OCI-LY7 (cell line): ENCODE measurements at regions not wholly inside any gene's neighbourhood (a gene's known extent, or its start where the extent isn't known, plus 50 kb on each side); places are given as distances from the start of the nearest gene placed in this dataset.

Experiments used
- BruUV-seq: library from RNA; stranded (reverse); fragments of 400-500 nt; replicated peaks from 2 replicates; lab custom pipeline; 2021; lab: Mats Ljungman, UMichigan
- CTCF ChIA-PET: fragments of 300-600 bp; sonication (Branson Sonifier 250); formaldehyde crosslinking; loops from one replicate; lab custom pipeline; 2022; ENCODE audit warnings: antibody characterized with exemption; ENCODE audit not compliant: unreplicated experiment; lab: Charles Lee
- POLR2A ChIA-PET: fragments of 300-600 bp; sonication (Branson Sonifier 250); formaldehyde crosslinking; loops from one replicate; lab custom pipeline; 2022; ENCODE audit warnings: antibody characterized with exemption; lab: Charles Lee
- DNase-seq: peaks from one replicate; pipeline ENCODE4 v3.0.0-alpha.2; 2015; ENCODE audit warnings: low spot score
- H2AFZ ChIP-seq: fragments of 200-600 bp; sonication (generic), shearing (Covaris generic); 2 replicates; pipeline ENCODE4 v1.6.1; 2014; ENCODE audit warnings: mild to moderate bottlenecking, antibody characterized with exemption, low read length, moderate library complexity
- H3K27ac ChIP-seq: fragments of 200-600 bp; sonication (generic); 2 replicates; pipeline ENCODE4 v1.5.1; 2014; ENCODE audit warnings: mixed run types, low read depth, mild to moderate bottlenecking, moderate library complexity, low read length, inconsistent platforms; ENCODE audit not compliant: poor library complexity, severe bottlenecking
- H3K36me3 ChIP-seq: fragments of 200-600 bp; sonication (generic); 2 replicates; pipeline ENCODE4 v1.6.1; 2014; ENCODE audit warnings: mild to moderate bottlenecking, antibody characterized with exemption, low read length, moderate library complexity, mixed read lengths; ENCODE audit not compliant: insufficient read depth
- H3K4me1 ChIP-seq: fragments of 200-600 bp; sonication (generic); 2 replicates; pipeline ENCODE4 v1.5.1; 2014; ENCODE audit warnings: mild to moderate bottlenecking, low read length; ENCODE audit not compliant: insufficient read depth, poor library complexity, severe bottlenecking
- H3K4me2 ChIP-seq: fragments of 200-600 bp; sonication (generic); 2 replicates; pipeline ENCODE4 v1.6.1; 2014; ENCODE audit warnings: mild to moderate bottlenecking, low read length
- H3K4me3 ChIP-seq: fragments of 200-600 bp; sonication (generic); 2 replicates; pipeline ENCODE4 v1.5.1; 2014; ENCODE audit warnings: mild to moderate bottlenecking, low read depth, low read length; ENCODE audit not compliant: poor library complexity, severe bottlenecking
- H3K79me2 ChIP-seq: fragments of 200-600 bp; sonication (generic); 2 replicates; pipeline ENCODE4 v1.6.1; 2016; ENCODE audit warnings: low read depth, mild to moderate bottlenecking, low read length, moderate library complexity, mixed read lengths; ENCODE audit not compliant: insufficient read depth
- H3K9me2 ChIP-seq: fragments of 200-600 bp; sonication (generic); 2 replicates; pipeline ENCODE4 v1.6.1; 2016; ENCODE audit warnings: mild to moderate bottlenecking, low read length, mixed read lengths; ENCODE audit not compliant: insufficient read depth
- H3K9me3 ChIP-seq: fragments of 200-600 bp; sonication (generic); 2 replicates; pipeline ENCODE4 v1.6.1; 2014; ENCODE audit warnings: mild to moderate bottlenecking, mixed run types, low read length, mixed read lengths
- H4K20me1 ChIP-seq: fragments of 200-600 bp; sonication (generic); 2 replicates; pipeline ENCODE4 v1.6.1; 2014; ENCODE audit warnings: mild to moderate bottlenecking, antibody characterized with exemption, low read length, moderate library complexity, mixed read lengths; ENCODE audit not compliant: insufficient read depth
- EZH2phosphoT487 ChIP-seq: fragments of 200-600 bp; sonication (generic); IDR thresholded peaks from 2 replicates; pipeline ENCODE4 v1.6.1; 2018; ENCODE audit warnings: low read depth, borderline replicate concordance, mild to moderate bottlenecking, mixed run types, antibody characterized with exemption, low read length, moderate library complexity, mixed read lengths
- intact Hi-C: fragments of 100-400 bp; cut with micrococcal nuclease; formaldehyde crosslinking; loops from one replicate; pipeline ENCODE4 v1.10.0; 2022; ENCODE audit not compliant: unreplicated experiment
- TF ChIP-seq, protein P1 (sequence below): fragments of 200-600 bp; sonication (generic); conservative IDR thresholded peaks from 2 replicates; pipeline ENCODE4 v1.5.1; 2014; ENCODE audit warnings: mild to moderate bottlenecking, antibody characterized with exemption, low read length, moderate library complexity, mixed read lengths

DNA sequence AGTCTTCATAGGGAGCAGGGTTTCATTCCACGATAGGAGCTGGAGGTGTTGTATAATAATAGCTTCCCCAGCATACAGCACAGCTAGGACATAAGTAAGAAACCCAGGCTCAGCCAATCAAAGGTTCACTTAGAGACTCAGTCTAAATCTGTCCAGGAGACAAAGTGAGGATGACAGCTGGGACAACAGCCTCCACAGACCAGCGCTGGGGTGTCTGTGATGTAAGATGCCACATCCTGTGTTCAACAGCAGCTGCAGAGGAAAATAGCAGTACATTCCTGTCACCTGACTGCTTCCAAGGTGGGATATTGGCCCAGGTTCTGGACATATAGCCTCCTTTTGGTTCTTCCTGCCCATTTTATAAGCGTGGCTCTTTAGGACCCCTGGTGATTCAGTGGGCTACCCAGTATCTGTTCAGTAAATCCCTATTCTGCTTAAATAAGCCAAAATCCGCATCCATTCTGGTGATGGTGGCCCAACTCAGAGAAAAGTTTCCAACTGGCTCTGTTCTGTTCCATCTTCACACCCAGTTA is 176.8 kb upstream of the SYT6 start:
- Histone ChIP-seq H3K79me2 (no peaks in the 10 kb centered on the region), H3K4me1 (no peaks in the 10 kb centered on the region), H3K4me3 (no peak overlapping the region), H3K9me3 (no peaks in the 10 kb centered on the region), H4K20me1 (no peaks in the 10 kb centered on the region), H3K36me3 (no peaks in the 10 kb centered on the region), H3K4me2 (no peak overlapping the region), H3K9me2 (no peaks in the 10 kb centered on the region), H2AFZ (no peak overlapping the region), H3K27ac (no peak overlapping the region)
- CTCF ChIA-PET: no interaction called here
- BruUV-seq: no TSS peak
- intact Hi-C loops: no loop called here
- no peak for TF ChIP-seq EZH2phosphoT487
- TF ChIP-seq, protein P1, sequence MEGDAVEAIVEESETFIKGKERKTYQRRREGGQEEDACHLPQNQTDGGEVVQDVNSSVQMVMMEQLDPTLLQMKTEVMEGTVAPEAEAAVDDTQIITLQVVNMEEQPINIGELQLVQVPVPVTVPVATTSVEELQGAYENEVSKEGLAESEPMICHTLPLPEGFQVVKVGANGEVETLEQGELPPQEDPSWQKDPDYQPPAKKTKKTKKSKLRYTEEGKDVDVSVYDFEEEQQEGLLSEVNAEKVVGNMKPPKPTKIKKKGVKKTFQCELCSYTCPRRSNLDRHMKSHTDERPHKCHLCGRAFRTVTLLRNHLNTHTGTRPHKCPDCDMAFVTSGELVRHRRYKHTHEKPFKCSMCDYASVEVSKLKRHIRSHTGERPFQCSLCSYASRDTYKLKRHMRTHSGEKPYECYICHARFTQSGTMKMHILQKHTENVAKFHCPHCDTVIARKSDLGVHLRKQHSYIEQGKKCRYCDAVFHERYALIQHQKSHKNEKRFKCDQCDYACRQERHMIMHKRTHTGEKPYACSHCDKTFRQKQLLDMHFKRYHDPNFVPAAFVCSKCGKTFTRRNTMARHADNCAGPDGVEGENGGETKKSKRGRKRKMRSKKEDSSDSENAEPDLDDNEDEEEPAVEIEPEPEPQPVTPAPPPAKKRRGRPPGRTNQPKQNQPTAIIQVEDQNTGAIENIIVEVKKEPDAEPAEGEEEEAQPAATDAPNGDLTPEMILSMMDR: no peak
- no peak for DNase-seq
- POLR2A ChIA-PET: interaction anchor here (1.0 kb wide), 1 partner anchor 205 kb away, joined by 3 read pairs; no protein-coding TSS in a partner anchor

DNA sequence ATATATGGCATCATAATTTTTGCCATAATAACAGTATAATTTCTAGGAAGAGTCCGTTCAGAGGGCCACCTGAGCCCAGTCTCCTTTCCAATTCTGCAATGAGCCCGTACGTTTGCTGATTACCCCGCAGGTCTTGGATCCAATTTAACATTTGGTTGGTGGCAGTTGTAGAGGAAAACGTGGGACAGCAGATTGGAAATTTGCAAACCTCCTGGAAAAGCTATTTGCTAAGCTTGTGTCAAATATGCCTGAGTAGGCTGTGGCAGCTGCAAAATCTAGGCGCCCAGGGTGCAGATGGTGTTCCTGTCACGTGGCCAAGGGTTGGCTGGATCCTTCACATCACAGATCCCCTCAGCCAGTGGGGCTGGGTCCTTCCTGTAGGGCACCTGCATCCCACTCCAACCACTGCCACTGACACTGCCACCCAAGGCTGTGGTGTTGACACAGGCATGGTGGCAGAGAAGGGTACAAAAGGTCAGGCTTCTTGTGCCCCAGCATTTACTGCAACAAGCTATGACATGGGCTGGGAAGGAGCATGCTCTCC is 174.8 kb upstream of the SYT6 start:
- ChIA-PET POLR2A (interaction anchor here (0.6 to 0.7 kb wide), 2 partner anchors 346 to 490 kb away, joined by 3 to 4 read pairs; no protein-coding TSS in a partner anchor), CTCF (no interaction called here)
- intact Hi-C loops: no loop called here
- no peak overlapping the region for H3K4me3 ChIP-seq
- TF ChIP-seq, protein P1: no peak
- TF ChIP-seq EZH2phosphoT487: no peak
- no peaks in the 10 kb centered on the region for H3K79me2 ChIP-seq
- no peaks in the 10 kb centered on the region for H3K4me1 ChIP-seq
- DNase-seq: no peak
- no peaks in the 10 kb centered on the region for H3K36me3 ChIP-seq
- H2AFZ ChIP-seq: no peak overlapping the region
- no peak overlapping the region for H3K27ac ChIP-seq
- no peaks in the 10 kb centered on the region for H3K9me2 ChIP-seq
- BruUV-seq: no TSS peak
- H3K9me3 ChIP-seq: no peaks in the 10 kb centered on the region
- no peak overlapping the region for H3K4me2 ChIP-seq
- no peaks in the 10 kb centered on the region for H4K20me1 ChIP-seq

- TF ChIP-seq, protein P1: no peak
- no peaks in the 10 kb centered on the region for H3K4me1 ChIP-seq
- H2AFZ ChIP-seq: no peak overlapping the region
- no peak overlapping the region for H3K4me2 ChIP-seq
- no peaks in the 10 kb centered on the region for H3K79me2 ChIP-seq
- no peaks in the 10 kb centered on the region for H3K36me3 ChIP-seq
- ChIA-PET CTCF (no interaction called here), POLR2A (no interaction called here)
- no TSS peak for BruUV-seq
- no peak for DNase-seq
- no peaks in the 10 kb centered on the region for H4K20me1 ChIP-seq
- H3K27ac ChIP-seq: no peak overlapping the region
- H3K9me2 ChIP-seq: no peaks in the 10 kb centered on the region
- H3K4me3 ChIP-seq: no peak overlapping the region
- H3K9me3 ChIP-seq: no peaks in the 10 kb centered on the region
- intact Hi-C loops: no loop called here
Observed at GRCh38 chr1:114324662-114324965, 170.9 kb upstream of the SYT6 start.
